ENCODE measurements at regions not wholly inside any gene's neighbourhood (a gene's known extent, or its start where the extent isn't known, plus 50 kb on each side); places are given as distances from the start of the nearest gene placed in this dataset.

DNA sequence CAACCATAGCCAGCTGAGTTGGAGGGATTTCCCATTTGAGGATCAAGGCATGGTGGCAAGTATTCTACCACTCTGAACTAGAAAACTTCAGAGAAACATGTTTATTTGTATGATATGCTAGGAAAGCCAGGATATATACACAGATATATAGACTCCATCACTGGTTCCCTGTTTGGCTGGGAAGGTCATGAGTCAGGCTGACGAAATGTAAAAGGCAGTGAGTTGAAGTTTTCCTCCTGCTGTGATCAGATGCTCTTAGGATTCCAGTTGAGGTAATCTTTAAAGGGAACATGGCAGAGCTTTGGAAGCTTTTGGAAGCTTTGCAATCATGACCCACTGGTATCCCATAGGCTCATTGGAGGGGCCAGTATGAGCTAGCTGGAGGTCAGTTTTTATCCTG is 1369.1 kb downstream of the EPHA7 start:
- H3K27ac Mint-ChIP-seq = no peak overlapping the region

GRCh38 chr6:92047860-92048259 is 1371.5 kb downstream of the EPHA7 start:
- Mint-ChIP-seq H3K4me3 (no peak overlapping the region), H3K9me3 (peaks cover 3% of the 10 kb centered on the region), H3K36me3 (ENCODE audit: low read depth) (no peaks in the 10 kb centered on the region), H3K4me1 (no peaks in the 10 kb centered on the region), H3K27me3 (no peaks in the 10 kb centered on the region), H3K27ac (no peak overlapping the region)
- DNase-seq = no peak
- ATAC-seq = no peak

More for the DNA sequence above, 1369.1 kb downstream of the EPHA7 start:
- Mint-ChIP-seq H3K4me1 (no peaks in the 10 kb centered on the region), H3K27me3 (no peaks in the 10 kb centered on the region), H3K36me3 (ENCODE audit: low read depth) (no peaks in the 10 kb centered on the region), H3K9me3 (peaks cover 3% of the 10 kb centered on the region), H3K4me3 (no peak overlapping the region)
- DNase-seq (no peak), ATAC-seq (no peak)

DNA sequence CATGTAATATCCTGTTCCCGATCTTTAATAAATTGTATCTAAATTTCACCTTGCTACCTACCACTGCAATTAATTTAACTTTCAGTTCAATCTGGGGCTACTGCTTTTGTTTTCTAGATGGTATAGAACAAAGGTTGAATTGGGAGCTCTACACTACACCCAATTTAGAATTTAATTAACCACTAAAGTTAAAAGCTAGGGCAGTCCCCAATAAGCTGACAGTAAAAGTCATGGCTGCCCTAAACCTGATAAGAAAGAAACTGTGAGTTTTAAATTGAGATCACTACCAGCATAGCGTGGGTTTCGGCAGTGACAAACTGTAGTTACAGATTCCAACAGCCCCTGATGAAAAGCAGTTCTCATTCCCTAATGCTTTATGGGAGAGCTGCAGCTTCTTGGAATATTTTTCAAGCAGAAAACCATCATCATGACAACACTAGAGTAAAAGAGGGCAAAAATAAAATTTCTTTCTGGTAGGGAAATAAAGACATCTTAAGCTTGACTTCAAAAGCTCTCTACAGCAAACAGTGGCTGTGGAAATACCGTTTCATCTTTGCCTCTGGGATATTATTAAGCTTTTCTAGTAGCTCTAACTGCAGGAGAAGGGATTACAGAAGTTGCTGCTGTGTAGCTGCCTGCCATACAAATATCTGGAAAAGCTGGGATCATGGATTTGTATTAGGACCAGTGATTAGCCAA is 1372.1 kb downstream of the EPHA7 start:
- ATAC-seq (no peak), DNase-seq (no peak)
- no peak overlapping the region for H3K4me3 Mint-ChIP-seq
- no peaks in the 10 kb centered on the region for H3K36me3 Mint-ChIP-seq (ENCODE audit: low read depth)
- no peak overlapping the region for H3K27ac Mint-ChIP-seq
- H3K9me3 Mint-ChIP-seq = peaks cover 3% of the 10 kb centered on the region
- H3K4me1 Mint-ChIP-seq = no peaks in the 10 kb centered on the region
- no peaks in the 10 kb centered on the region for H3K27me3 Mint-ChIP-seq

DNA sequence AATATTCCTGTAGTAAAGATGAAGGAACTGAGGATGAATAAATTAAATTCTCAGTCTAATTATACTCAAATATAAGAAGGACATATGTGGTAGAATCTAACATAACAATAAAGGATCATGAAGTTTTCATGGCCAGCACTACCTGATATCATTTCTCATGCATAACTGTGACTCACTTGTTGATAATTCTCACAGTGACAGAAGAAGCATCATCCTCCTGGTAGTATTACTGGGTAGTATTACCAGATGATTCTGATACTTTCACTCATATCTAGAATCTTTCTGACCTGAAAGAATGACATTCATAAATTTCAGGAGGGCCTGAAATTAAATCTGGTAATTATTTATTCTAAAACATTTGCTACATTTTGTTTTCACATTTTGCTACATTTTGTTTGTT is 1375.0 kb downstream of the EPHA7 start:
- no peak overlapping the region for H3K4me3 Mint-ChIP-seq
- DNase-seq = no peak
- H3K36me3 Mint-ChIP-seq (ENCODE audit: low read depth) = no peaks in the 10 kb centered on the region
- no peaks in the 10 kb centered on the region for H3K9me3 Mint-ChIP-seq
- no peaks in the 10 kb centered on the region for H3K4me1 Mint-ChIP-seq
- no peak for ATAC-seq
- no peak overlapping the region for H3K27ac Mint-ChIP-seq
- no peaks in the 10 kb centered on the region for H3K27me3 Mint-ChIP-seq

DNA sequence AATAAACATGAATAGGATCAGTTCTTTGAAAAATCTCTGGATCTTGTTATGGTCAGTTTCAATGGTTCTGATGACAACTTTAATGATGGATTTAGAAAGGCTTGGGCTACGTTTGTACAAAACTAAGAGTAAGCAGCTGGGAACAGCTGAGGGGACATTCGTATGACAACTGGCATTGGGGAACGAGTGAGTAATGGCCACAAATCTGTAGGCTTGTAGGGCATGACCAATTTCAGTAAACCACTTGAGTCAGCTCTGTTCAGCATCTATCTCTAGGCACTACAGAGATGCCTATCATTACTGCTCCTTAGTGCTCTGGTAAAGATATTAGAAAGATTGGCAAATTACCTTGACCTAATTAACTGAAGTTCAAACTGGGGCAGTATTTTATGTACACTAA is 1375.6 kb downstream of the EPHA7 start:
- H3K36me3 Mint-ChIP-seq (ENCODE audit: low read depth) = no peaks in the 10 kb centered on the region

GRCh38 chr6:92026878-92027277 is 1392.5 kb downstream of the EPHA7 start:
- H3K36me3 Mint-ChIP-seq (ENCODE audit: low read depth) = no peaks in the 10 kb centered on the region
- H3K27ac Mint-ChIP-seq = no peak overlapping the region
- H3K4me1 Mint-ChIP-seq = no peaks in the 10 kb centered on the region
- ATAC-seq (no peak), DNase-seq (no peak)
- no peaks in the 10 kb centered on the region for H3K27me3 Mint-ChIP-seq
- H3K4me3 Mint-ChIP-seq = no peak overlapping the region
- peaks cover 6% of the 10 kb centered on the region for H3K9me3 Mint-ChIP-seq

More for the DNA sequence above, 1375.6 kb downstream of the EPHA7 start:
- Mint-ChIP-seq H3K4me3 (no peak overlapping the region), H3K4me1 (no peaks in the 10 kb centered on the region), H3K9me3 (no peaks in the 10 kb centered on the region), H3K27me3 (no peaks in the 10 kb centered on the region), H3K27ac (no peak overlapping the region)
- no peak for DNase-seq
- ATAC-seq = peak; percentile 49

GRCh38 chr6:92024881-92025280 is 1394.5 kb downstream of the EPHA7 start:
- Mint-ChIP-seq H3K36me3 (ENCODE audit: low read depth) (no peaks in the 10 kb centered on the region), H3K27me3 (no peaks in the 10 kb centered on the region), H3K27ac (no peak overlapping the region), H3K4me1 (no peaks in the 10 kb centered on the region), H3K4me3 (no peak overlapping the region), H3K9me3 (no peaks in the 10 kb centered on the region)
- DNase-seq (no peak), ATAC-seq (no peak)

GRCh38 chr6:92024110-92024509 is 1395.2 kb downstream of the EPHA7 start:
- no peak for ATAC-seq
- no peak overlapping the region for H3K27ac Mint-ChIP-seq

DNA sequence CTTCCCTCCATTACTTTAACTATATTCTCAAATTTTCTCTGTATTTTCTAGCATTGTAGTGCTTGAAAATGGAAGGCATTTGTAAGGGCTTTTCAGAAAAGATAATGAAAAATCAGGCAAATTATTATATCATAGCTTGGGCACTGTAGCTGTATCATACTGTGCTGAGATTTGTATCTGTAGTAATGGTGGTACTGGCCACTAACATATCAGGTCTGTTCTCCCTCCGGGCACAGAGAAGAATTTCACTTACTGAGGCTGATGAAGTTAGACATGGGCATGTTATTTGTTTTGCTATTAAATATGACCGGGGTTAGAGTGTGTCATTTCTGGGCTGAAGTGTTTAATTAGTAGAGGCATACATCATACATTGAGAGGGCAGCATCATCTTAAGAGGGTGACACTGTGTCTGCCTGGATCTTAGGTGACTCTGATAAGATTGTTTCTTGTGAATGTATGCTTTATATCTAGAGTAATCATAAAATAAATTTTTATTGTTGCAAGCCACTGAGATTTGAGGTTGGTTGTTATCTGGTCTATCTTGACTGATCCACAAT is 1395.9 kb downstream of the EPHA7 start:
- no peak overlapping the region for H3K4me3 Mint-ChIP-seq
- DNase-seq (no peak), ATAC-seq (no peak)
- H3K36me3 Mint-ChIP-seq (ENCODE audit: low read depth) = no peaks in the 10 kb centered on the region
- no peaks in the 10 kb centered on the region for H3K4me1 Mint-ChIP-seq
- no peak overlapping the region for H3K27ac Mint-ChIP-seq
- no peaks in the 10 kb centered on the region for H3K9me3 Mint-ChIP-seq
- no peaks in the 10 kb centered on the region for H3K27me3 Mint-ChIP-seq

More at GRCh38 chr6:92024110-92024509, 1395.2 kb downstream of the EPHA7 start:
- no peak for DNase-seq
- Mint-ChIP-seq H3K36me3 (ENCODE audit: low read depth) (no peaks in the 10 kb centered on the region), H3K4me1 (no peaks in the 10 kb centered on the region), H3K27me3 (no peaks in the 10 kb centered on the region), H3K4me3 (no peak overlapping the region), H3K9me3 (no peaks in the 10 kb centered on the region)

DNA sequence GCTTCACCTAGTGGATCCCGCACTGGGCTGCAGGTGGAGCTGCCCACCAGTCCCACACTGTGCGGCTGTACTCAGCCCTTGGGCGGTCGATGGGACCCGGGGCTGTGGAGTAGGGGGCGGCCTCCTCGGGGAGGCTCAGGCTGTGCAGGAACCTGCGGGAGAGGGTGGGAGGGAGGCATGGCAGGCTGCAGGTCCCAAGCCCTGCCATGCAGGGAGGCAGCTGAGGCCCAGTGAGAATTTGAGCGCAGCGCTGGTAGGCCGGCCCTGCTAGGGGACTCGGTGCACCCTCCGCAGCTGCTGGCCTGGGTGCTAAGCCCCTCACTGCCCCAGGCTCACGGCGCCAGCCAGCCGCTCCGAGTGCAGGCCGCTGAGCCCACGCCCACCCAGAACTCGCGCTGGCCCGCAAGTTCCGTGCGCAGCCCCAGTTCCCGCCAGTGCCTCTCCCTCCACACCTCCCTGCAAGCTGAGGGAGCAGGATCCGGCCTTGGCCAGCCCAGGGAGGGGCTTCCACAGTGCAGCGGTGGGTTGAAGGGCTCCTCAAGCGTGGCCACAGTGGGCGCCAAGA is 1407.6 kb downstream of the EPHA7 start:
- H3K4me1 Mint-ChIP-seq = no peaks in the 10 kb centered on the region
- H3K27me3 Mint-ChIP-seq = no peaks in the 10 kb centered on the region
- no peak overlapping the region for H3K4me3 Mint-ChIP-seq
- H3K27ac Mint-ChIP-seq = no peak overlapping the region
- peaks cover 16% of the 10 kb centered on the region for H3K9me3 Mint-ChIP-seq
- ATAC-seq (no peak), DNase-seq (no peak)
- H3K36me3 Mint-ChIP-seq (ENCODE audit: low read depth) = no peaks in the 10 kb centered on the region

DNA sequence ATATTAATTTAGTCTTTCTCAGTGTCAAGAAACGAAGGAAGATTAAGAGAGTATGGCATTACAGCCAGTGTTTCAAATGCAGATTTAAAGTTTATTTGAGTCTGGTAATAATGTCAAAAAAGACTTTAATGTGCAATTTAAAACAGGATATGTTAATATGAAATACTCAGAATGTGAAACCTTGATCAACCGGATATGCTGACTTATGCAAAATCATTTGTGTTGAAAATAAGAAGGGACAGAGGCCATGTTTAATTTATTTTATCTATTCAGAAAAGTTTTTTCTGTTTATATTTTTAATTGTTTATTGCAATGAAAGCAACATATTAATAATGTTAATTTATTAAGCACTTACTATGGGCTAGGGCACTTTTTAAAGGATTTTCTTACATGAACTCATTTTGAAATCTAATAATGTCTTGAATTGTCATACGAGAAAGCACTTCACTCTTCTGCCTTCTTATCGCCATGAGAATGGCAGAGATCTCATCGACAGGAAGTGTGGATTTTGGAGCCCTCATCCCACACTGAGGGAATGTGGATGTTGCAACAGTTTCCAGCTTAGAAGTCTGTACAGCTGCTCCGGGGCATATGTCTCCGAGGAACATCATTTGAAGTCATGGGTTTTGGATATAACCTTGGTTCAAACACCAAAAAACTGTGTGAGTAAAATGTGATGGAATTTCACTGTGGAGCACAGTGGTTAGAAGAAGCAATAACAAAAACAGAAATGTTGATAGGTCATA is 1410.4 kb downstream of the EPHA7 start:
- Mint-ChIP-seq H3K27ac (no peak overlapping the region), H3K27me3 (no peaks in the 10 kb centered on the region), H3K4me1 (no peaks in the 10 kb centered on the region), H3K9me3 (peaks cover 4% of the 10 kb centered on the region), H3K36me3 (ENCODE audit: low read depth) (no peaks in the 10 kb centered on the region), H3K4me3 (no peak overlapping the region)
- ATAC-seq (no peak), DNase-seq (no peak)

DNA sequence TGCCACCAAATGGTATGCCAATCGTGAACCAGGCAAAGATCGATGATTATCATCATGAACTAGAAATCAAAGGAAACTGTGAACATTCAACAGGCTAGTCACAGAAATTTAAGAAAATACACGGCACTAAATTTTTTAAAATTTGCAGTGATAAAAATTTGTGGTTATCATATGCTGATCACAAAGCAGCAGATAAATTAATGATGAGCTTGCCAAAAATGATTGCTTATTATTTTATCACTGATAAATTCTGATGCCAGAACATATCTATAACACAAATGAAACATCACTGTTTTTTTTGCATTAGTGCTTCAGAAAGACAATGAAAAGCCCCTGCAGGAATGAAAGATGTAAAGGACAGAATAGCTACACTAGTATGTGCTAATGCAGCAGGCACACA is 1413.2 kb upstream of the MAP3K7 start:
- ATAC-seq = no peak

GRCh38 chr6:91994787-91995186 is 1407.9 kb upstream of the MAP3K7 start:
- DNase-seq (no peak), ATAC-seq (no peak)
- H3K27me3 Mint-ChIP-seq = no peaks in the 10 kb centered on the region
- H3K36me3 Mint-ChIP-seq (ENCODE audit: low read depth) = no peaks in the 10 kb centered on the region
- no peak overlapping the region for H3K27ac Mint-ChIP-seq
- H3K4me1 Mint-ChIP-seq = no peaks in the 10 kb centered on the region
- no peak overlapping the region for H3K4me3 Mint-ChIP-seq
- peaks cover 4% of the 10 kb centered on the region for H3K9me3 Mint-ChIP-seq

More for the DNA sequence above, 1413.2 kb upstream of the MAP3K7 start:
- H3K27me3 Mint-ChIP-seq = no peaks in the 10 kb centered on the region
- H3K9me3 Mint-ChIP-seq = no peaks in the 10 kb centered on the region
- H3K4me3 Mint-ChIP-seq = no peak overlapping the region
- H3K4me1 Mint-ChIP-seq = no peaks in the 10 kb centered on the region
- no peak for DNase-seq
- no peaks in the 10 kb centered on the region for H3K36me3 Mint-ChIP-seq (ENCODE audit: low read depth)
- no peak overlapping the region for H3K27ac Mint-ChIP-seq

DNA sequence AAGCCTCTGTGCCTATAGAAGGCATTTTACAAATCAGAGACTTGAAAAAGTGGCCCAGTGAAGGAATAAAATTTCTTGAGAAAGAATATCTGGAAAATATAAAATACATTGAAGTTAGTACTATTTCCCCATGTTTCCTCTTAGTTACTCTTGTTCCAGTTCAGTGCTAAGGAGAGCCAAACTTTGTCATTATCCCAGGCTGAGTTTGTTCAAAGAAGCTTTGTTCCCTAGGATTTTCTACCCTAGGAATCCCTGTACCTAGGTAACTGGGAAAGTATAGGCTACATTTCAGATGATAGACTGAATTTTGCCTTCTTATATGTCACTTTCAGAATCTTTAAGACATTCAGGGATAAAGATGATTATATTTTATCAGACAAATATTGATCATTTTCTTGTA is 1395.7 kb upstream of the MAP3K7 start:
- ATAC-seq = no peak
- H3K27ac Mint-ChIP-seq = no peak overlapping the region
- no peaks in the 10 kb centered on the region for H3K4me1 Mint-ChIP-seq
- no peak for DNase-seq
- H3K4me3 Mint-ChIP-seq = no peak overlapping the region
- H3K36me3 Mint-ChIP-seq (ENCODE audit: low read depth) = no peaks in the 10 kb centered on the region
- no peaks in the 10 kb centered on the region for H3K27me3 Mint-ChIP-seq
- no peaks in the 10 kb centered on the region for H3K9me3 Mint-ChIP-seq

DNA sequence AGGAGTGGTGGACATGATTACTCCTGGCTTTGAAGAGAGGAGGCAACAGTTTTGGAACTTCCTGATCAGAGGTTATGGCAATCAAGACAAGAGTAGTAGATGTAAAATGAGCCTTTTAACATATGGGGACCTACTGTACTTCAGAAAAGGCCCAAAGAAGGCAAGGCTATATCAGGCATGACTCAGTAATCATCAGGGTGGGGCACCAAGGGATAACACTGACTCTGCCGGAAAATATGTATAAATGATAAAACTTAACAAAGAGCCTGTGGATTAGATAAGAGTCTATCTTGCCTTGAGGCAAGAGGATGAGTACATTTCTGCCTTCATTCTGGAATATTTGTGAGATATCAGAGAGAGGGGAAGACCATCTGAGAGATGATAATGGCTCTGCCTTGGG is 1389.9 kb upstream of the MAP3K7 start:
- peaks cover 9% of the 10 kb centered on the region for H3K9me3 Mint-ChIP-seq
- no peak overlapping the region for H3K27ac Mint-ChIP-seq
- ATAC-seq = no peak
- no peaks in the 10 kb centered on the region for H3K4me1 Mint-ChIP-seq
- DNase-seq = no peak
- no peak overlapping the region for H3K4me3 Mint-ChIP-seq
- no peaks in the 10 kb centered on the region for H3K36me3 Mint-ChIP-seq (ENCODE audit: low read depth)
- no peaks in the 10 kb centered on the region for H3K27me3 Mint-ChIP-seq
